Choroid plexus epithelial cell (primary cell): ENCODE measurements at regions not wholly inside any gene's neighbourhood (a gene's known extent, or its start where the extent isn't known, plus 50 kb on each side); places are given as distances from the start of the nearest gene placed in this dataset.

Source experiments
- DNase-seq: peaks from one replicate; pipeline ENCODE4 v3.0.0-alpha.2; 2010; ENCODE audit warnings: low read depth
- H3K4me3 ChIP-seq: 2 replicates; pipeline ENCODE4 v1.5.1; 2011; ENCODE audit warnings: low read depth, mild to moderate bottlenecking, control low read depth, low read length, moderate library complexity
- TF ChIP-seq, protein P1 (sequence below): conservative IDR thresholded peaks from 2 replicates; pipeline ENCODE4 v1.5.1; 2011; ENCODE audit warnings: low read depth, mild to moderate bottlenecking, control low read depth, inconsistent platforms, low read length, moderate library complexity

DNA sequence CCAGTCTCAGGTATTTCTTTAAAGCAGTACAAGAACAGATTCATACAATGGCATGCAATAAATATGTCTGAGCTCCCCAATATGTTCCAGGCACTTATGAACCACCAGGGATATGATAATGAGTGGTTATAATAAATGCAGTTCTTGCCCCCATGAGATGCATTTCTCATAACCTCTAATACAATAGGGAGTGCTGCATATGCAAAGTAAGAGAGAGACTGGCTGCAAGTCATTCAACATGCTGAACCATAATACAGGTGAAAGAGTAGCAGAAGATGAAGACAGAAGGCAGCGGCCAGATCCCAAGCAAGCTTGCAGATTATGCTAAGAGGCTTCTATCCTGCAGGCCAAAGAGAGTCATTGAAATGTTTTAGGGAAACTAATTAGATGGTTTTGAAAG, 96.7 kb downstream of the CHD9NB start:
- TF ChIP-seq, protein P1, sequence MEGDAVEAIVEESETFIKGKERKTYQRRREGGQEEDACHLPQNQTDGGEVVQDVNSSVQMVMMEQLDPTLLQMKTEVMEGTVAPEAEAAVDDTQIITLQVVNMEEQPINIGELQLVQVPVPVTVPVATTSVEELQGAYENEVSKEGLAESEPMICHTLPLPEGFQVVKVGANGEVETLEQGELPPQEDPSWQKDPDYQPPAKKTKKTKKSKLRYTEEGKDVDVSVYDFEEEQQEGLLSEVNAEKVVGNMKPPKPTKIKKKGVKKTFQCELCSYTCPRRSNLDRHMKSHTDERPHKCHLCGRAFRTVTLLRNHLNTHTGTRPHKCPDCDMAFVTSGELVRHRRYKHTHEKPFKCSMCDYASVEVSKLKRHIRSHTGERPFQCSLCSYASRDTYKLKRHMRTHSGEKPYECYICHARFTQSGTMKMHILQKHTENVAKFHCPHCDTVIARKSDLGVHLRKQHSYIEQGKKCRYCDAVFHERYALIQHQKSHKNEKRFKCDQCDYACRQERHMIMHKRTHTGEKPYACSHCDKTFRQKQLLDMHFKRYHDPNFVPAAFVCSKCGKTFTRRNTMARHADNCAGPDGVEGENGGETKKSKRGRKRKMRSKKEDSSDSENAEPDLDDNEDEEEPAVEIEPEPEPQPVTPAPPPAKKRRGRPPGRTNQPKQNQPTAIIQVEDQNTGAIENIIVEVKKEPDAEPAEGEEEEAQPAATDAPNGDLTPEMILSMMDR = no peak
- DNase-seq = no peak
- H3K4me3 ChIP-seq = no peak overlapping the region

DNA sequence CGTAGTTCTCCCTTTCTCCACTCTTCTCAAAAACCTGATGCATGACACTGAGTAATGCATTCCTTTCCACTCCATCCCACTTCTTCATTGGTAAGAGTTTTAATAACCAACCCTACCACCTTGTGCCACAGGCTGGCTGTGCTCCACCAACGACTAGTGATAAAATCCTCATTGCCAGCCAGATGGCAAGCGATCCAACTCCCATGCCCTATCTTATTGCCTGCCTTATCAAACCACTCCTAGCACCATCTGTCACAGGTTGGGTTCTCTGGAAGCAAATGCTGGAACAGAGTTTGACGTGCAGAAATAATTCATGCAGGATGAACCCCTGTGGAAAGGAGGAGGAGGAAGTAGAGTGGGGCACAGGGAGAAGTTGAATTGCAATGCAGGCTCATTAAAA, 99.5 kb downstream of the CHD9NB start:
- H3K4me3 ChIP-seq = no peak overlapping the region
- TF ChIP-seq, protein P1 = no peak
- DNase-seq = no peak

GRCh38 chr16:52948946-52949345, 103.8 kb downstream of the CHD9NB start:
- H3K4me3 ChIP-seq = no peak overlapping the region
- TF ChIP-seq, protein P1 = no peak
- DNase-seq = no peak

DNA sequence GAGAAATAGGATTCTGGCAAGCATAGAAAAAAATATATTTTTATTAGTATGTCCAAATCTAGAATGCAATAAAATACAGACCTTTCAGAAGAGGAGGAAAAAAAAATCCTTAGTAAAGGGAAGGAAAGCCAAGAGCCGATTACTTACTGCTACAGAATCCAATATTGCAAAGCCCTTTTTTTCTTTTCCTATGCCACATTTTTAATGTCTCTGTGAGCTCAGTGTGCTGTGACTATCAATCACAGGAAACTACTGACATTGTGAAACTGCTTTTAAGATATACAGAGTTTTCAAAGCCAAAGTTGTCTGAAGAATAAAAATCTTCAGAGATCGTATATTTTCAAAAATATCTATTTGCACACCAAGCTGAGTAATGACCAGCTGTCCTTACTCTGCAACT, 120.4 kb downstream of the CHD9NB start:
- TF ChIP-seq, protein P1 = no peak
- H3K4me3 ChIP-seq = no peak overlapping the region
- DNase-seq = no peak

- no peak overlapping the region for H3K4me3 ChIP-seq
- TF ChIP-seq, protein P1 = no peak
Observed at GRCh38 chr16:52929478-52930400, 123.0 kb downstream of the CHD9NB start.

GRCh38 chr16:52928955-52929354, 123.7 kb downstream of the CHD9NB start:
- no peak for DNase-seq
- TF ChIP-seq, protein P1 = no peak
- no peak overlapping the region for H3K4me3 ChIP-seq

More at GRCh38 chr16:52929478-52930400, 123.0 kb downstream of the CHD9NB start:
- no peak for DNase-seq

GRCh38 chr16:52925143-52925542, 127.6 kb downstream of the CHD9NB start:
- no peak for DNase-seq
- TF ChIP-seq, protein P1 = no peak
- no peak overlapping the region for H3K4me3 ChIP-seq
